T-cell (primary cell): ENCODE measurements at regions not wholly inside any gene's neighbourhood (a gene's known extent, or its start where the extent isn't known, plus 50 kb on each side); places are given as distances from the start of the nearest gene placed in this dataset.
"Not testable (repeated sequence)": the region's sequence is repeated elsewhere in the genome, so short reads cannot be mapped to it uniquely, and the experiment has no call there.

Experiments
- ATAC-seq, 4 experiments: fragments of 200-7000 bp in 3 of 4; fragments of 150-1000 bp in 1 of 4; cut with Tn5 transposase; replicated peaks in 1 of 4; 1 replicate in 3 of 4; 2 replicates in 1 of 4; pipeline ENCODE4 v1.10.0; 2021; ENCODE audit warnings: moderate library complexity in 3 of 4, mild to moderate bottlenecking in 2 of 4, moderate number of reproducible peaks in 1 of 4
- CTCF ChIA-PET, 2 donors: fragments of 300-600 bp; sonication (Branson Sonifier 250); formaldehyde crosslinking; loops; one replicate each; lab custom pipeline; 2022; ENCODE audit warnings: antibody characterized with exemption in 2 of 2; lab: Charles Lee
- POLR2A ChIA-PET, 2 donors: fragments of 300-600 bp; sonication (Branson Sonifier 250); formaldehyde crosslinking; loops; one replicate each; lab custom pipeline; 2022; ENCODE audit warnings: antibody characterized with exemption in 2 of 2; lab: Charles Lee
- DNase-seq, 35 experiments: peaks; one replicate each; pipeline versions ENCODE4 v3.0.0 to v3.0.0-alpha.2; 2013 to 2023
- H3K27ac ChIP-seq: one replicate; pipeline ENCODE4 v1.5.1; 2013; ENCODE audit warnings: low read length
- H3K27me3 ChIP-seq, 2 experiments: replicated peaks in 1 of 2; 1 replicate in 1 of 2; 2 replicates in 1 of 2; pipeline versions ENCODE4 v1.6.1 to v1.7.0; 2013; ENCODE audit warnings: low read length in 1 of 2, mixed read lengths in 1 of 2; ENCODE audit not compliant: control insufficient read depth in 2 of 2, insufficient read depth in 2 of 2; ENCODE audit errors: extremely low read depth in 1 of 2
- H3K36me3 ChIP-seq, 2 donors: 1 replicate in 1 of 2; 2 replicates in 1 of 2; pipeline versions ENCODE4 v1.6.1 to v1.7.0; 2013; ENCODE audit warnings: low read length in 1 of 2; ENCODE audit not compliant: control insufficient read depth in 2 of 2, insufficient read depth in 1 of 2; ENCODE audit errors: extremely low read depth in 1 of 2
- H3K4me1 ChIP-seq, 2 experiments: 1 replicate in 1 of 2; 2 replicates in 1 of 2; pipeline versions ENCODE4 v1.6.1 to v1.7.0; 2013; ENCODE audit warnings: low read length in 2 of 2, mixed read lengths in 1 of 2; ENCODE audit not compliant: insufficient read depth in 2 of 2, control insufficient read depth in 1 of 2; ENCODE audit errors: extremely low read depth in 1 of 2
- H3K4me3 ChIP-seq, 2 donors: 1 replicate in 1 of 2; 2 replicates in 1 of 2; pipeline versions ENCODE4 v1.5.1 to v1.7.0; 2013; ENCODE audit warnings: mild to moderate bottlenecking in 2 of 2, low read length in 1 of 2, moderate library complexity in 1 of 2; ENCODE audit not compliant: control insufficient read depth in 1 of 2; ENCODE audit errors: extremely low read depth in 1 of 2
- H3K9me3 ChIP-seq: 2 replicates; pipeline ENCODE4 v1.7.0; 2013
- H3K27ac Mint-ChIP-seq, 2 donors: one replicate each; pipeline ENCODE4 v1.8.0; 2020 to 2021; ENCODE audit warnings: mild to moderate bottlenecking in 2 of 2, mixed read lengths in 2 of 2
- H3K27me3 Mint-ChIP-seq, 2 donors: one replicate each; pipeline ENCODE4 v1.8.0; 2021 to 2022; ENCODE audit warnings: mixed read lengths in 2 of 2
- H3K36me3 Mint-ChIP-seq: one replicate; pipeline ENCODE4 v1.8.0; 2021; ENCODE audit warnings: mixed read lengths
- H3K4me1 Mint-ChIP-seq, 3 donors: one replicate each; pipeline ENCODE4 v1.8.0; 2020 to 2022; ENCODE audit warnings: mixed read lengths in 3 of 3, mild to moderate bottlenecking in 1 of 3
- H3K4me3 Mint-ChIP-seq, 3 donors: one replicate each; pipeline ENCODE4 v1.8.0; 2020 to 2022; ENCODE audit warnings: mild to moderate bottlenecking in 3 of 3, mixed read lengths in 3 of 3, moderate library complexity in 3 of 3
- H3K9me3 Mint-ChIP-seq, 3 donors: one replicate each; pipeline ENCODE4 v1.8.0; 2020 to 2022; ENCODE audit warnings: mixed read lengths in 3 of 3
- WGBS: methylation state at CpG from one replicate; pipeline ENCODE4 v1.1.5; 2013; ENCODE audit warnings: missing lambda C conversion rate; ENCODE audit not compliant: insufficient coverage; 5-methylcytosine and 5-hydroxymethylcytosine counted together

- H3K36me3 ChIP-seq, result no peaks in the 10 kb centered on the region
- H3K9me3 ChIP-seq, result no peaks in the 10 kb centered on the region
- no peaks in the 10 kb centered on the region for H3K9me3 Mint-ChIP-seq
- H3K4me1 ChIP-seq, result no peaks in the 10 kb centered on the region
- no peaks in the 10 kb centered on the region for H3K36me3 Mint-ChIP-seq
- POLR2A ChIA-PET, result no interaction called here
- no peak overlapping the region for H3K27ac ChIP-seq
- no peak overlapping the region for H3K4me3 Mint-ChIP-seq
- H3K27me3 ChIP-seq, result no peaks in the 10 kb centered on the region
- no peaks in the 10 kb centered on the region for H3K4me1 Mint-ChIP-seq
- no peak for DNase-seq
- no peak overlapping the region for H3K27ac Mint-ChIP-seq
- peaks cover 5 to 8% of the 10 kb centered on the region in 2 donors for H3K27me3 Mint-ChIP-seq
- CTCF ChIA-PET, result no interaction called here
- no peak overlapping the region for H3K4me3 ChIP-seq
- ATAC-seq, result no peak
- no CpG with 5 or more reads among the region's 3 CpGs for WGBS
Observed at GRCh38 chr10:25858076-25858475, 76.0 kb upstream of the MYO3A start.

- no peaks in the 10 kb centered on the region for H3K4me1 ChIP-seq
- no peak for DNase-seq
- H3K27ac Mint-ChIP-seq, result no peak overlapping the region
- peaks cover 6 to 8% (median 7%) of the 10 kb centered on the region in 3 donors for H3K9me3 Mint-ChIP-seq
- no peaks in the 10 kb centered on the region for H3K27me3 ChIP-seq
- ATAC-seq, result no peak
- no peaks in the 10 kb centered on the region for H3K4me1 Mint-ChIP-seq
- H3K36me3 Mint-ChIP-seq, result no peaks in the 10 kb centered on the region
- H3K9me3 ChIP-seq, result no peaks in the 10 kb centered on the region
- H3K36me3 ChIP-seq, result no peaks in the 10 kb centered on the region
- CTCF ChIA-PET, result no interaction called here
- H3K27me3 Mint-ChIP-seq, result peaks cover 3 to 9% of the 10 kb centered on the region in 2 donors
- no peak overlapping the region for H3K4me3 ChIP-seq
- H3K4me3 Mint-ChIP-seq, result no peak overlapping the region
- no peak overlapping the region for H3K27ac ChIP-seq
- POLR2A ChIA-PET, result no interaction called here
Observed at GRCh38 chr10:25865267-25865666, 68.8 kb upstream of the MYO3A start.

GRCh38 chr10:25867321-25867720, 66.7 kb upstream of the MYO3A start:
- Mint-ChIP-seq H3K27me3 (peaks cover 0 to 6% of the 10 kb centered on the region in 2 donors), H3K9me3 (peaks cover 6 to 14% (median 14%) of the 10 kb centered on the region in 3 donors), H3K4me1 (no peaks in the 10 kb centered on the region), H3K36me3 (no peaks in the 10 kb centered on the region), H3K27ac (no peak overlapping the region), H3K4me3 (no peak overlapping the region)
- Histone ChIP-seq H3K4me1 (no peaks in the 10 kb centered on the region), H3K27ac (no peak overlapping the region), H3K9me3 (no peaks in the 10 kb centered on the region), H3K4me3 (no peak overlapping the region), H3K27me3 (no peaks in the 10 kb centered on the region), H3K36me3 (no peaks in the 10 kb centered on the region)
- POLR2A ChIA-PET, result no interaction called here
- CTCF ChIA-PET, result interaction anchor here in 1 of 2 donors (0.6 kb wide), 1 partner anchor 8 kb away, joined by 3 read pairs; no protein-coding TSS in a partner anchor
- ATAC-seq, result no peak
- no peak for DNase-seq
- no CpG with 5 or more reads among the region's 3 CpGs for WGBS

DNA sequence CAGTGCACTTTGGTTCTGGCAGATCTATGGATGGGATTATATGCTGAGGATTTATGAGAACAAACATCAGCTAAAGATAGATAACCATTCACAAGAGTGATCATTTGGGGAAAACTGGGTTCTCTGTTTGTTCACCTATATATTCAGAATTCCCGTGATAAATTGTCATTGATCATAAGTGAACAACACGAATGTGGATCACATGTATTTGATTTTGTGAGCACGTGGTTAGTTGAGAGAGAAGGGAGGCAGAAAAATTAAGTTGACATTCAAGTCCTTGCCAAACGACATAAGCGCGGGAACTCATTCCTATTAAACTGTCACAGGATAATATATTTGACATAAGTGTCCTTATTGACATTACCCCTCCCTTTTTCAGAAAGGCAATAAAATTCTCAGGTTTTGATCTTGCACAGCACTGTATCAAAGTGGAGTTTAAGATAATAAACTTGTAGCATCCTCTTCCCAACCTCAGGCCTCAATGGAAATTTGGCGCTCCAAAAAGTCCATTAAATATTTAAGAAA, 64.9 kb upstream of the MYO3A start:
- no peaks in the 10 kb centered on the region for H3K4me1 ChIP-seq
- Mint-ChIP-seq H3K4me1 (no peaks in the 10 kb centered on the region), H3K27ac (no peak overlapping the region), H3K27me3 (peaks cover 2 to 11% of the 10 kb centered on the region in 2 donors), H3K9me3 (peaks cover 4 to 11% (median 11%) of the 10 kb centered on the region in 3 donors), H3K36me3 (no peaks in the 10 kb centered on the region), H3K4me3 (no peak overlapping the region)
- H3K27me3 ChIP-seq, result no peaks in the 10 kb centered on the region
- no peak overlapping the region for H3K4me3 ChIP-seq
- DNase-seq (no peak), ATAC-seq (no peak)
- H3K27ac ChIP-seq, result no peak overlapping the region
- CTCF ChIA-PET, result no interaction called here
- POLR2A ChIA-PET, result no interaction called here
- no peaks in the 10 kb centered on the region for H3K9me3 ChIP-seq
- no peaks in the 10 kb centered on the region for H3K36me3 ChIP-seq
- no CpG with 5 or more reads among the region's 7 CpGs for WGBS

DNA sequence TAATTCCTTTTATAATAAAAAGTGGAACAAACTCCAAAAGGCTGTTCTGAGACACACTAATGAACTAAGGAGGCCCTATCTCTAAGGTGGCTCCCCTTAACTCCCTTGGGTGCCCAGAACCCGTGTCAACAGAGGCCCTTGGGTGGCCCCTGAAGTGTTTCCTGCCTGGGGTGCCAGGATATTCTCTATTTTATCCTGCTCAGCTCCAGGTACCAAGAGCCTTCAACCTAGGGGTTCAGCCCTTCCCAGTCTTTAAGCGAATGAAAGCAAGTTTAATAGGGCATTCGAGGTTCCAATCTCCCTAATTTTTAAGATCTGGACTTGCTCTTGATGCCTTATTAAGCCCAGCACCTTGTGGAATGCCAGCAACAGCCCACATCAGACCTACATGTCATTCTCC, 64.4 kb upstream of the MYO3A start:
- H3K36me3 Mint-ChIP-seq, result no peaks in the 10 kb centered on the region
- Histone ChIP-seq H3K4me1 (no peaks in the 10 kb centered on the region), H3K36me3 (no peaks in the 10 kb centered on the region), H3K27me3 (no peaks in the 10 kb centered on the region), H3K4me3 (no peak overlapping the region), H3K27ac (no peak overlapping the region), H3K9me3 (no peaks in the 10 kb centered on the region)
- H3K27me3 Mint-ChIP-seq, result peaks cover 2 to 9% of the 10 kb centered on the region in 2 donors
- H3K27ac Mint-ChIP-seq, result no peak overlapping the region
- DNase-seq (no peak), ATAC-seq (no peak)
- CTCF ChIA-PET, result no interaction called here
- H3K4me1 Mint-ChIP-seq, result no peaks in the 10 kb centered on the region
- no peak overlapping the region for H3K4me3 Mint-ChIP-seq
- POLR2A ChIA-PET, result no interaction called here
- peaks cover 0 to 7% (median 7%) of the 10 kb centered on the region in 3 donors for H3K9me3 Mint-ChIP-seq
- 63% methylated on average over 3 of the region's 3 CpGs for WGBS

GRCh38 chr10:25874402-25874801, 59.6 kb upstream of the MYO3A start:
- H3K27me3 ChIP-seq, ATAC-seq, H3K4me1 ChIP-seq, H3K36me3 ChIP-seq, H3K4me1 Mint-ChIP-seq, H3K9me3 ChIP-seq, H3K4me3 Mint-ChIP-seq, POLR2A ChIA-PET, H3K36me3 Mint-ChIP-seq, H3K27ac Mint-ChIP-seq, H3K27me3 Mint-ChIP-seq, H3K9me3 Mint-ChIP-seq, DNase-seq, H3K4me3 ChIP-seq, H3K27ac ChIP-seq: not testable (repeated sequence)
- no CpG with 5 or more reads among the region's 2 CpGs for whole genome bisulfite sequencing
- CTCF ChIA-PET, result interaction anchor here in 1 of 2 donors (1.7 kb wide), 1 partner anchor 1007 kb away, joined by 8 read pairs; no protein-coding TSS in a partner anchor
